HepG2 (cell line): ENCODE measurements at regions not wholly inside any gene's neighbourhood (a gene's known extent, or its start where the extent isn't known, plus 50 kb on each side); places are given as distances from the start of the nearest gene placed in this dataset.

ENCODE experiments used
- ATAC-seq: fragments of 200-7000 bp; cut with Tn5 transposase; 3 replicates; pipeline ENCODE4 v1.9.1; 2020; ENCODE audit warnings: mild to moderate bottlenecking, moderate library complexity
- BruUV-seq: library from RNA; stranded (reverse); fragments of 400-500 nt; replicated peaks from 2 replicates; lab custom pipeline; 2021; lab: Mats Ljungman, UMichigan
- CTCF ChIA-PET: fragments of 300-600 bp; formaldehyde crosslinking; extraction: SDS; loops from one replicate; lab custom pipeline; 2021; ENCODE audit warnings: low total read pairs, inconsistent platforms, low intra/inter-chr PET ratio; lab: Yijun Ruan, JAX
- POLR2A ChIA-PET: fragments of 350-600 bp; sonication (Branson Sonifier 250); formaldehyde crosslinking; loops from one replicate; lab custom pipeline; 2020; ENCODE audit warnings: antibody characterized with exemption, inconsistent platforms; lab: Yijun Ruan, JAX
- DNase-seq: peaks from one replicate; pipeline ENCODE4 v3.0.0-alpha.2; 2015; ENCODE audit warnings: low spot score
- FAIRE-seq: peaks from 3 replicates; lab custom pipeline; 2011; peaks lifted over from hg19 to GRCh38; lab: Jason Lieb, UNC
- H2AFZ ChIP-seq: one replicate; pipeline ENCODE4 v1.6.1; 2011; ENCODE audit warnings: low read length, inconsistent platforms
- H3K27ac ChIP-seq: fragments of 300-600 bp; 3 replicates; pipeline ENCODE4 v1.8.0; 2011; ENCODE audit warnings: mixed run types, mild to moderate bottlenecking, mixed read lengths, low read length, inconsistent platforms; ENCODE audit not compliant: insufficient read depth; ENCODE audit errors: extremely low read length
- H3K27me3 ChIP-seq, 2 experiments: fragments of 200-600 bp in 1 of 2; 2 replicates in 1 of 2; 3 replicates in 1 of 2; pipeline versions ENCODE4 v1.6.0 to v1.8.0; 2011; ENCODE audit warnings: low read length in 2 of 2, mild to moderate bottlenecking in 2 of 2, moderate library complexity in 2 of 2, inconsistent platforms in 1 of 2; ENCODE audit not compliant: insufficient read depth in 2 of 2, control insufficient read depth in 1 of 2
- H3K36me3 ChIP-seq, 2 experiments: fragments of 200-600 bp in 1 of 2; replicated peaks in 1 of 2; 2 replicates in 1 of 2; 3 replicates in 1 of 2; pipeline versions ENCODE4 v1.5.1 to v1.8.0; 2011; ENCODE audit warnings: low read length in 2 of 2, inconsistent platforms in 1 of 2; ENCODE audit not compliant: insufficient read depth in 2 of 2, control insufficient read depth in 1 of 2
- H3K4me1 ChIP-seq: 2 replicates; pipeline ENCODE4 v1.5.1; 2012; ENCODE audit warnings: low read length, inconsistent platforms; ENCODE audit not compliant: insufficient read depth
- H3K4me2 ChIP-seq: 2 replicates; pipeline ENCODE4 v1.6.0; 2011; ENCODE audit warnings: low read depth, low read length, inconsistent platforms
- H3K4me3 ChIP-seq, 3 experiments: fragments of 200-600 bp in 1 of 3; sonication (generic), shearing (Covaris generic) in 1 of 3; replicated peaks in 1 of 3; 2 replicates each; pipeline ENCODE4 v1.5.1; 2011 to 2016; ENCODE audit warnings: low read length in 3 of 3, inconsistent platforms in 2 of 3, low read depth in 2 of 3, mild to moderate bottlenecking in 2 of 3, control low read depth in 1 of 3, mixed read lengths in 1 of 3; ENCODE audit not compliant: insufficient read depth in 1 of 3
- H3K79me2 ChIP-seq: one replicate; pipeline ENCODE4 v1.6.1; 2011; ENCODE audit warnings: low read length, inconsistent platforms; ENCODE audit not compliant: insufficient read depth
- H3K9ac ChIP-seq: 2 replicates; pipeline ENCODE4 v1.6.0; 2011; ENCODE audit warnings: mild to moderate bottlenecking, low read depth, low read length, inconsistent platforms; ENCODE audit not compliant: insufficient read depth
- H3K9me3 ChIP-seq: 2 replicates; pipeline ENCODE4 v1.5.1; 2012; ENCODE audit warnings: mild to moderate bottlenecking, low read length
- H4K20me1 ChIP-seq: 2 replicates; pipeline ENCODE4 v1.6.0; 2011; ENCODE audit warnings: inconsistent platforms, mild to moderate bottlenecking, low read length, moderate library complexity; ENCODE audit not compliant: insufficient read depth
- ZMYM3 ChIP-seq: sonication (generic); formaldehyde crosslinking; IDR thresholded peaks from 2 replicates; pipeline ENCODE4 v1.5.1; 2020; ENCODE audit warnings: mild to moderate bottlenecking, missing genetic modification reagents
- ZNF768 ChIP-seq: sonication (generic); formaldehyde crosslinking; IDR thresholded peaks from 2 replicates; pipeline ENCODE4 v1.4.0; 2020; ENCODE audit warnings: missing genetic modification reagents
- WGBS: methylation state at CpG from one replicate; pipeline ENCODE4 v1.1.6; 2017; ENCODE audit warnings: low lambda C conversion rate; 5-methylcytosine and 5-hydroxymethylcytosine counted together
- in situ Hi-C: cut with HindIII; loops from 2 replicates; pipeline ENCODE4 v1.10.0; 2017; ENCODE audit warnings: low pct_unique_long_range_greater_than_20kb; ENCODE audit not compliant: extremely low pct_ligation_motif_present
- intact Hi-C: fragments of 100-400 bp; cut with micrococcal nuclease; formaldehyde crosslinking; loops from one replicate; pipeline ENCODE4 v1.10.0; 2022; ENCODE audit not compliant: unreplicated experiment

- H3K4me1 ChIP-seq: peaks cover 11% of the 10 kb centered on the region
- FAIRE-seq: no peak
- TF ChIP-seq ZNF768 (CRISPR knock-in tag): peak; percentile 93
- TF ChIP-seq ZMYM3 (CRISPR knock-in tag): no peak
- BruUV-seq: no TSS peak
- ChIA-PET CTCF (no interaction called here), POLR2A (no interaction called here)
- H3K36me3 ChIP-seq: no peaks in the 10 kb centered on the region
- in situ Hi-C loops: no loop called here
- 37% methylated on average over 6 of the region's 6 CpGs for WGBS
- H4K20me1 ChIP-seq: no peaks in the 10 kb centered on the region
- H3K9ac ChIP-seq: no peak overlapping the region
- no peaks in the 10 kb centered on the region for H3K27me3 ChIP-seq
- no peak overlapping the region for H2AFZ ChIP-seq
- H3K27ac ChIP-seq: no peak overlapping the region
- H3K9me3 ChIP-seq: no peaks in the 10 kb centered on the region
- no peaks in the 10 kb centered on the region for H3K79me2 ChIP-seq
- no peak for ATAC-seq
- intact Hi-C loops: no loop called here
- H3K4me2 ChIP-seq: no peak overlapping the region
- no peak for DNase-seq
- H3K4me3 ChIP-seq: no peak overlapping the region
These were observed 50.1 kb upstream of the KCNK12 start for GRCh38 chr2:47620770-47621437.
